GM21528 (cell line): ENCODE measurements at regions not wholly inside any gene's neighbourhood (a gene's known extent, or its start where the extent isn't known, plus 50 kb on each side); places are given as distances from the start of the nearest gene placed in this dataset.

Experiments
- ATAC-seq: cut with Tn5 transposase; IDR thresholded peaks from one replicate; pipeline ENCODE4 v1.9.1; 2021; ENCODE audit warnings: mild to moderate bottlenecking, moderate library complexity; ENCODE audit not compliant: unreplicated experiment, low FRiP score

GRCh38 chr13:47146991-47147811, 250.3 kb upstream of the HTR2A start:
- ATAC-seq = peak; percentile 99

- ATAC-seq = no peak
These were observed 249.3 kb upstream of the HTR2A start for GRCh38 chr13:47146136-47146535.

GRCh38 chr13:47144782-47145181, 247.9 kb upstream of the HTR2A start:
- no peak for ATAC-seq

GRCh38 chr13:47142105-47142504, 245.3 kb upstream of the HTR2A start:
- ATAC-seq = no peak

GRCh38 chr13:47139519-47139918, 242.7 kb upstream of the HTR2A start:
- no peak for ATAC-seq

- ATAC-seq = no peak
These were observed 239.7 kb upstream of the HTR2A start for GRCh38 chr13:47136504-47136941.

- no peak for ATAC-seq
These were observed 239.1 kb upstream of the HTR2A start for GRCh38 chr13:47135800-47136503.

- ATAC-seq = no peak
These were observed 238.2 kb upstream of the HTR2A start for GRCh38 chr13:47134939-47135489.

- no peak for ATAC-seq
These were observed 236.2 kb upstream of the HTR2A start for GRCh38 chr13:47133011-47133445.

GRCh38 chr13:47129461-47129860, 232.6 kb upstream of the HTR2A start:
- ATAC-seq = no peak

GRCh38 chr13:47126432-47126831, 229.6 kb upstream of the HTR2A start:
- ATAC-seq = no peak

- no peak for ATAC-seq
These were observed 224.4 kb upstream of the HTR2A start for GRCh38 chr13:47121092-47121763.

GRCh38 chr13:47120282-47120681, 223.4 kb upstream of the HTR2A start:
- ATAC-seq = no peak

GRCh38 chr13:47119575-47120235, 222.9 kb upstream of the HTR2A start:
- no peak for ATAC-seq

- ATAC-seq = no peak
These were observed 220.4 kb upstream of the HTR2A start for GRCh38 chr13:47117268-47117667.

- no peak for ATAC-seq
These were observed 217.2 kb upstream of the HTR2A start for GRCh38 chr13:47114030-47114429.

- no peak for ATAC-seq
These were observed 216.0 kb upstream of the HTR2A start for GRCh38 chr13:47112903-47113299.

GRCh38 chr13:47112205-47112902, 215.5 kb upstream of the HTR2A start:
- no peak for ATAC-seq

GRCh38 chr13:47111499-47111898, 214.6 kb upstream of the HTR2A start:
- ATAC-seq = no peak

- no peak for ATAC-seq
These were observed 214.0 kb upstream of the HTR2A start for GRCh38 chr13:47110833-47111240.
